ENCODE measurements at regions not wholly inside any gene's neighbourhood (a gene's known extent, or its start where the extent isn't known, plus 50 kb on each side); places are given as distances from the start of the nearest gene placed in this dataset.

DNA sequence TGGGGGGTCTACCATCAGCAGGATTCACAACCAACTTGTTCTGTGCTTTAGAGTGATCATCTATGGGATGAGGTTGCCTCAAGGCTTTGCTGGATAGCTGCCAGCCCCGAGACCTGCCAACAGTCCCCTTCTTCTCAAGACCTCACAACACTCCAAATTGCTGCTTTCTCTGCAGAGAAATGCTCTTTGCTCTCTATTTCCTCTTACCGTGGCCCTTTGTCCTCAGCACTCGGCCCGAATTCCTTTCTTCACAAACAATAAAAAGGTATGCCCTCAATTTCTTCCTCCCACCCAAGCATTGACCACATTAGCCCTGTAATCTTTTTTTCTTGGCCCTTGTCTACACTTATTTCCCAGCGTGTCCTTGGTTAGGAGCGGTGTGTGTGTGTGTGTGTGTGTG, 147.4 kb upstream of the SNX19 start:
- no TSS peak for BruUV-seq (replicated peaks)
- intact Hi-C loops (cut with micrococcal nuclease; ENCODE audit: unreplicated experiment) = loop anchor here (1.0 to 10.0 kb wide), 3 partner anchors 341 to 611 kb away; no protein-coding TSS in a partner anchor
- Histone ChIP-seq H3K4me3 (ENCODE audit: low read depth, low read length, poor library complexity, severe bottlenecking) (no peak overlapping the region), H3K79me2 (ENCODE audit: insufficient read depth, low read depth, low read length) (no peaks in the 10 kb centered on the region), H3K36me3 (ENCODE audit: insufficient read depth, low read length) (no peaks in the 10 kb centered on the region), H2AFZ (ENCODE audit: low read length) (no peak overlapping the region), H3K4me1 (ENCODE audit: insufficient read depth, low read length, poor library complexity, severe bottlenecking) (no peaks in the 10 kb centered on the region), H3K9me2 (ENCODE audit: insufficient read depth, low read length) (no peaks in the 10 kb centered on the region), H3K27ac (ENCODE audit: low read depth, low read length, poor library complexity, severe bottlenecking) (no peak overlapping the region), H4K20me1 (ENCODE audit: insufficient read depth, low read length) (no peaks in the 10 kb centered on the region), H3K4me2 (ENCODE audit: low read length) (no peak overlapping the region), H3K9me3 (ENCODE audit: low read length) (no peaks in the 10 kb centered on the region)
- no peak for DNase-seq (ENCODE audit: low spot score)
- CTCF ChIA-PET (ENCODE audit: unreplicated experiment) = interaction anchor here (1.3 kb wide), 1 partner anchor 611 kb away, joined by 3 read pairs; no protein-coding TSS in a partner anchor
- TF ChIP-seq EZH2phosphoT487 (IDR thresholded peaks at IDR 0.05; ENCODE audit: borderline replicate concordance, low read depth, low read length) = no peak
- TF ChIP-seq, protein P1, sequence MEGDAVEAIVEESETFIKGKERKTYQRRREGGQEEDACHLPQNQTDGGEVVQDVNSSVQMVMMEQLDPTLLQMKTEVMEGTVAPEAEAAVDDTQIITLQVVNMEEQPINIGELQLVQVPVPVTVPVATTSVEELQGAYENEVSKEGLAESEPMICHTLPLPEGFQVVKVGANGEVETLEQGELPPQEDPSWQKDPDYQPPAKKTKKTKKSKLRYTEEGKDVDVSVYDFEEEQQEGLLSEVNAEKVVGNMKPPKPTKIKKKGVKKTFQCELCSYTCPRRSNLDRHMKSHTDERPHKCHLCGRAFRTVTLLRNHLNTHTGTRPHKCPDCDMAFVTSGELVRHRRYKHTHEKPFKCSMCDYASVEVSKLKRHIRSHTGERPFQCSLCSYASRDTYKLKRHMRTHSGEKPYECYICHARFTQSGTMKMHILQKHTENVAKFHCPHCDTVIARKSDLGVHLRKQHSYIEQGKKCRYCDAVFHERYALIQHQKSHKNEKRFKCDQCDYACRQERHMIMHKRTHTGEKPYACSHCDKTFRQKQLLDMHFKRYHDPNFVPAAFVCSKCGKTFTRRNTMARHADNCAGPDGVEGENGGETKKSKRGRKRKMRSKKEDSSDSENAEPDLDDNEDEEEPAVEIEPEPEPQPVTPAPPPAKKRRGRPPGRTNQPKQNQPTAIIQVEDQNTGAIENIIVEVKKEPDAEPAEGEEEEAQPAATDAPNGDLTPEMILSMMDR (conservative IDR thresholded peaks at IDR 0.05; ENCODE audit: low read length) = no peak
- POLR2A ChIA-PET = interaction anchor here (1.1 to 1.4 kb wide), 2 partner anchors 10 to 17 kb away, joined by 3 to 4 read pairs; no protein-coding TSS in a partner anchor

DNA sequence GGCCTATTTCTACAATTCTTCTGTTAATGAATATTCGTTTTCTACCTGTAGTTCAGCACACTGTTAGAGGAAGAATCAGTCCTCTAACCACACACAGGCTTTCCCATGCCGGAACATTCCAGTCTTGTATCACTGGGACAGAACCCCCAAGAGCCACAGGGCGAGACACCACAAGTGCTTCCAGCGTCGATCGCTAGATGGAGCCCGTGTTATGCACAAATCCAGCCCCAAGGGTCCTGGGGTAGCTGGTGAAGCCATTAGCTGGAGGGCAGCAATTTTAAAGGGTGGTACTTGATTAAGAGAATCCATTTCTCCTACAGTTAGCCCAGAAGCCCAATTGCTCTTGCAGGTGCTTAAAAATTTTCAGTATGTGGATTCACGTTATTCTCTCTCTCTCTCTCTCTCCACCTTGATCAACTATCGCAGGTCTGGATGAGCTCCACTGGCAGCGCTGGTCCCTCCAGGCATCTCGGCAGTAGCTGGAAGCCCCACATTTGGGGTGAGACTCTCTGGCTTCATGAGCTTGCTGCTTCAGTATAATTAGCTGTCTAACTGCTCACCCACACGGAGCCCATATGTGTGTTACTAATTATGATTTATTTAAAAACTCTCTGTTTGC, 148.2 kb upstream of the SNX19 start:
- H3K9me2 ChIP-seq (ENCODE audit: insufficient read depth, low read length) = no peaks in the 10 kb centered on the region
- H3K79me2 ChIP-seq (ENCODE audit: insufficient read depth, low read depth, low read length) = no peaks in the 10 kb centered on the region
- intact Hi-C loops (cut with micrococcal nuclease; ENCODE audit: unreplicated experiment) = loop anchor here (1.0 to 10.0 kb wide), 3 partner anchors 340 to 610 kb away; no protein-coding TSS in a partner anchor
- ChIA-PET CTCF (ENCODE audit: unreplicated experiment) (interaction anchor here (0.6 to 1.3 kb wide), 5 partner anchors 278 to 624 kb away, joined by 3 to 4 read pairs (median 4); no protein-coding TSS in a partner anchor), POLR2A (interaction anchor here (0.8 kb wide), 1 partner anchor 610 kb away, joined by 4 read pairs; no protein-coding TSS in a partner anchor)
- H3K4me2 ChIP-seq (ENCODE audit: low read length) = no peak overlapping the region
- H3K4me1 ChIP-seq (ENCODE audit: insufficient read depth, low read length, poor library complexity, severe bottlenecking) = no peaks in the 10 kb centered on the region
- no peak overlapping the region; the same call in 1 of the 2 replicates for H2AFZ ChIP-seq (ENCODE audit: low read length)
- DNase-seq (ENCODE audit: low spot score) = peak; percentile 68
- TF ChIP-seq EZH2phosphoT487 (IDR thresholded peaks at IDR 0.05; ENCODE audit: borderline replicate concordance, low read depth, low read length) = no peak
- TF ChIP-seq, protein P1 (conservative IDR thresholded peaks at IDR 0.05; ENCODE audit: low read length) = peak; percentile 94
- no peak overlapping the region for H3K27ac ChIP-seq (ENCODE audit: low read depth, low read length, poor library complexity, severe bottlenecking)
- BruUV-seq (replicated peaks) = no TSS peak
- no peak overlapping the region for H3K4me3 ChIP-seq (ENCODE audit: low read depth, low read length, poor library complexity, severe bottlenecking)
- no peaks in the 10 kb centered on the region for H3K9me3 ChIP-seq (ENCODE audit: low read length)
- no peaks in the 10 kb centered on the region for H3K36me3 ChIP-seq (ENCODE audit: insufficient read depth, low read length)
- no peaks in the 10 kb centered on the region for H4K20me1 ChIP-seq (ENCODE audit: insufficient read depth, low read length)
